ENCODE measurements at regions not wholly inside any gene's neighbourhood (a gene's known extent, or its start where the extent isn't known, plus 50 kb on each side); places are given as distances from the start of the nearest gene placed in this dataset.

DNA sequence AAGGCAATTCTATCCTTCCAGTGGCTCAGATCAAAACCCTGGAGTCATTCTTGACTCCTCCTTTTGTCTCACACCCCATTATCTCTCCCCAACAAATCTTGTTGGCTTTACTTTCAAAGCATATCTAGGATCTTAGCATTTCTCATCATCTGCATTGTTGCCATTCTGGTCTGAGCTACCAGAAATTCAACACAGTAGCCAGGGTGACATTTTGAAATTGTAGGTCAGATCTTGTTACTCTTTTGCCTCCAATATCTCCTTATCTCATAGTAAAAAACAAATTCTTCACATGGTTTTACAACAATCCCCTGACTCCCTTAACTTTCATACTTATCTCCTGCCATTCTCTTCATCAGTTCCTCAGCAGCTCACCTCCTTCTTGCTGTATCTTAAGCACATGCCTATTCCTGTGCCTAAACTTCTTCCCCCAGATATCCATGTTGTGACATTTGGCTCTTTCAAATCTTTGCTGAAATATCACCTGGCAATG is 115.8 kb downstream of the KLF5 start:
- TF ChIP-seq, protein P1, sequence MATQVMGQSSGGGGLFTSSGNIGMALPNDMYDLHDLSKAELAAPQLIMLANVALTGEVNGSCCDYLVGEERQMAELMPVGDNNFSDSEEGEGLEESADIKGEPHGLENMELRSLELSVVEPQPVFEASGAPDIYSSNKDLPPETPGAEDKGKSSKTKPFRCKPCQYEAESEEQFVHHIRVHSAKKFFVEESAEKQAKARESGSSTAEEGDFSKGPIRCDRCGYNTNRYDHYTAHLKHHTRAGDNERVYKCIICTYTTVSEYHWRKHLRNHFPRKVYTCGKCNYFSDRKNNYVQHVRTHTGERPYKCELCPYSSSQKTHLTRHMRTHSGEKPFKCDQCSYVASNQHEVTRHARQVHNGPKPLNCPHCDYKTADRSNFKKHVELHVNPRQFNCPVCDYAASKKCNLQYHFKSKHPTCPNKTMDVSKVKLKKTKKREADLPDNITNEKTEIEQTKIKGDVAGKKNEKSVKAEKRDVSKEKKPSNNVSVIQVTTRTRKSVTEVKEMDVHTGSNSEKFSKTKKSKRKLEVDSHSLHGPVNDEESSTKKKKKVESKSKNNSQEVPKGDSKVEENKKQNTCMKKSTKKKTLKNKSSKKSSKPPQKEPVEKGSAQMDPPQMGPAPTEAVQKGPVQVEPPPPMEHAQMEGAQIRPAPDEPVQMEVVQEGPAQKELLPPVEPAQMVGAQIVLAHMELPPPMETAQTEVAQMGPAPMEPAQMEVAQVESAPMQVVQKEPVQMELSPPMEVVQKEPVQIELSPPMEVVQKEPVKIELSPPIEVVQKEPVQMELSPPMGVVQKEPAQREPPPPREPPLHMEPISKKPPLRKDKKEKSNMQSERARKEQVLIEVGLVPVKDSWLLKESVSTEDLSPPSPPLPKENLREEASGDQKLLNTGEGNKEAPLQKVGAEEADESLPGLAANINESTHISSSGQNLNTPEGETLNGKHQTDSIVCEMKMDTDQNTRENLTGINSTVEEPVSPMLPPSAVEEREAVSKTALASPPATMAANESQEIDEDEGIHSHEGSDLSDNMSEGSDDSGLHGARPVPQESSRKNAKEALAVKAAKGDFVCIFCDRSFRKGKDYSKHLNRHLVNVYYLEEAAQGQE (IDR thresholded peaks at IDR 0.05; ENCODE audit: insufficient read depth in 1 of 2, low read depth in 2 of 2, low read length in 2 of 2), result no peak
- no peak for TF ChIP-seq POLR2AphosphoS5 (IDR thresholded peaks at IDR 0.05; ENCODE audit: low read depth, low read length)
- no peak for TF ChIP-seq TAF1 (IDR thresholded peaks at IDR 0.05; ENCODE audit: borderline replicate concordance, insufficient read depth, low read length)
- no peak for TF ChIP-seq FOXP2 (optimal IDR thresholded peaks at IDR 0.05; ENCODE audit: borderline replicate concordance, extremely low read depth, extremely low read length, insufficient read depth)

Measured in PFSK-1 (cell line).